ENCODE measurements at regions not wholly inside any gene's neighbourhood (a gene's known extent, or its start where the extent isn't known, plus 50 kb on each side); places are given as distances from the start of the nearest gene placed in this dataset.

DNA sequence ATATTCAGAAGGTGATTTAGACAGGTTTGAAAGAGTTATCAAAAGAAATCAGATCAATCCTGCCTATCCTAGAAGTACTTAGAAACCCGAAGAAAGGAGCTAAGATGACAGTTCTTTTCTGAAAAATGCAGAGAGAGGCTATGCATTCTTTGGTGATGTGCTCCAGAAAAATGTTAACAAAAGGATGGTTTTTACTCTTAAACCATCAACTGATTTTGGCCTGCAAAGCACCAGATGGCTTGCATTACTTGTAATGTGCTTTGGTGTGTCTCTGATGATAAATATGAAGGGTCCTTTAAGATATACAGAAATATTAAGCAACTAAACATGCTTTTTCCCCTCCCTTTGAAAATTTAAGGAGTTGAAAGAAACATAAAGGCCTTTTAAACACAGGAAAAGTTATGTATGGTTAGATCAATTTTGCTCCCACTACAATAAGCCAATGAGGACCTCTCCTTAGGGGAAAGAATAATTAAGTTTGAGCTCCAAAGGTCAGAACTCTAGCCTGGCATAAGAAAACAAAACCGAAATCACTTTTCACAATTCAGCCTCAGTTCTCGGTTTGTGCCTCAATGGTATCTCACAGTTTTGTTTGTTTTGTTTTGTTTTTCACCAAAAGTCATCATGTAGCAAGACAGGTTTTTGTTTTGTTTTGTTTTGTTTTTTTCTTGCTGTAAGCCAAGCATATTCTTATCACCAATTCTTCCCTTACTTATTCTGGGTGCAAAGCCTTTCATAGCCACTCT, 302.4 kb upstream of the NT5C1B start:
- TF ChIP-seq, protein P1, sequence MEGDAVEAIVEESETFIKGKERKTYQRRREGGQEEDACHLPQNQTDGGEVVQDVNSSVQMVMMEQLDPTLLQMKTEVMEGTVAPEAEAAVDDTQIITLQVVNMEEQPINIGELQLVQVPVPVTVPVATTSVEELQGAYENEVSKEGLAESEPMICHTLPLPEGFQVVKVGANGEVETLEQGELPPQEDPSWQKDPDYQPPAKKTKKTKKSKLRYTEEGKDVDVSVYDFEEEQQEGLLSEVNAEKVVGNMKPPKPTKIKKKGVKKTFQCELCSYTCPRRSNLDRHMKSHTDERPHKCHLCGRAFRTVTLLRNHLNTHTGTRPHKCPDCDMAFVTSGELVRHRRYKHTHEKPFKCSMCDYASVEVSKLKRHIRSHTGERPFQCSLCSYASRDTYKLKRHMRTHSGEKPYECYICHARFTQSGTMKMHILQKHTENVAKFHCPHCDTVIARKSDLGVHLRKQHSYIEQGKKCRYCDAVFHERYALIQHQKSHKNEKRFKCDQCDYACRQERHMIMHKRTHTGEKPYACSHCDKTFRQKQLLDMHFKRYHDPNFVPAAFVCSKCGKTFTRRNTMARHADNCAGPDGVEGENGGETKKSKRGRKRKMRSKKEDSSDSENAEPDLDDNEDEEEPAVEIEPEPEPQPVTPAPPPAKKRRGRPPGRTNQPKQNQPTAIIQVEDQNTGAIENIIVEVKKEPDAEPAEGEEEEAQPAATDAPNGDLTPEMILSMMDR (IDR thresholded peaks at IDR 0.05): no peak
- no peak for TF ChIP-seq POLR2A (IDR thresholded peaks at IDR 0.05)

Measured in thyroid gland (tissue), 4 donors.